ENCODE measurements at regions not wholly inside any gene's neighbourhood (a gene's known extent, or its start where the extent isn't known, plus 50 kb on each side); places are given as distances from the start of the nearest gene placed in this dataset.
"Not testable (repeated sequence)": the region's sequence is repeated elsewhere in the genome, so short reads cannot be mapped to it uniquely, and the experiment has no call there.

- H3K4me3 ChIP-seq: no peak overlapping the region
- intact Hi-C loops (cut with DNase I): no loop called here
- H3K9me3 ChIP-seq: no peaks in the 10 kb centered on the region
- H3K27ac ChIP-seq: no peak overlapping the region
- no peaks in the 10 kb centered on the region for H3K27me3 ChIP-seq (ENCODE audit: insufficient read depth in 3 of 3, low read length in 2 of 3)
- H3K4me1 ChIP-seq: peaks cover 12% of the 10 kb centered on the region
- 82 to 86% (median 84%) methylated on average over 9 of the region's 9 CpGs for WGBS, 3 donors
- ATAC-seq (no peak), DNase-seq (no peak)
- TF ChIP-seq CTCF (IDR thresholded peaks at IDR 0.05): no peak
- H3K36me3 ChIP-seq (ENCODE audit: insufficient read depth in 1 of 2, low read depth in 1 of 2): no peaks in the 10 kb centered on the region
These were observed 231.5 kb upstream of the TARS1 start for GRCh38 chr5:33209252-33209651.

- intact Hi-C loops (cut with DNase I); H3K4me3 ChIP-seq; ATAC-seq; H3K27me3 ChIP-seq (ENCODE audit: insufficient read depth in 3 of 3, low read length in 2 of 3); H3K36me3 ChIP-seq (ENCODE audit: insufficient read depth in 1 of 2, low read depth in 1 of 2); H3K9me3 ChIP-seq; DNase-seq; H3K27ac ChIP-seq: not testable (repeated sequence)
- peaks cover 11% of the 10 kb centered on the region for H3K4me1 ChIP-seq
These were observed 230.5 kb upstream of the TARS1 start for GRCh38 chr5:33210221-33210620.

- no peaks in the 10 kb centered on the region for H3K36me3 ChIP-seq (ENCODE audit: insufficient read depth in 1 of 2, low read depth in 1 of 2)
These were observed 229.8 kb upstream of the TARS1 start for GRCh38 chr5:33210978-33211377.

GRCh38 chr5:33212439-33212838 is 228.3 kb upstream of the TARS1 start:
- no peak for TF ChIP-seq CTCF (IDR thresholded peaks at IDR 0.05)
- intact Hi-C loops (cut with DNase I): no loop called here
- no peak overlapping the region for H3K27ac ChIP-seq
- H3K36me3 ChIP-seq (ENCODE audit: insufficient read depth in 1 of 2, low read depth in 1 of 2): no peaks in the 10 kb centered on the region
- ATAC-seq: no peak
- no peak for DNase-seq
- H3K27me3 ChIP-seq (ENCODE audit: insufficient read depth in 3 of 3, low read length in 2 of 3): no peaks in the 10 kb centered on the region
- no peaks in the 10 kb centered on the region for H3K9me3 ChIP-seq
- H3K4me1 ChIP-seq: no peaks in the 10 kb centered on the region
- 1 to 11% (median 3%) methylated on average over 1 of the region's 1 CpG for WGBS, 3 donors
- no peak overlapping the region for H3K4me3 ChIP-seq

More at GRCh38 chr5:33210978-33211377, 229.8 kb upstream of the TARS1 start:
- intact Hi-C loops (cut with DNase I): no loop called here
- H3K4me3 ChIP-seq: no peak overlapping the region
- TF ChIP-seq CTCF (IDR thresholded peaks at IDR 0.05): no peak
- no peaks in the 10 kb centered on the region for H3K27me3 ChIP-seq (ENCODE audit: insufficient read depth in 3 of 3, low read length in 2 of 3)
- WGBS, 3 donors: 87 to 96% (median 94%) methylated on average over 5 of the region's 5 CpGs
- no peaks in the 10 kb centered on the region for H3K9me3 ChIP-seq
- DNase-seq (no peak), ATAC-seq (no peak)
- H3K27ac ChIP-seq: no peak overlapping the region
- peaks cover 3% of the 10 kb centered on the region for H3K4me1 ChIP-seq

- ATAC-seq (no peak), DNase-seq (no peak)
- no peak for TF ChIP-seq CTCF (IDR thresholded peaks at IDR 0.05)
- 46 to 53% (median 53%) methylated on average over 2 of the region's 2 CpGs for WGBS, 3 donors
- no peaks in the 10 kb centered on the region for H3K36me3 ChIP-seq (ENCODE audit: insufficient read depth in 1 of 2, low read depth in 1 of 2)
- H3K9me3 ChIP-seq: no peaks in the 10 kb centered on the region
- H3K27me3 ChIP-seq (ENCODE audit: insufficient read depth in 3 of 3, low read length in 2 of 3): no peaks in the 10 kb centered on the region
- intact Hi-C loops (cut with DNase I): no loop called here
- no peak overlapping the region for H3K4me3 ChIP-seq
- no peaks in the 10 kb centered on the region for H3K4me1 ChIP-seq
- no peak overlapping the region for H3K27ac ChIP-seq
These were observed 227.9 kb upstream of the TARS1 start for GRCh38 chr5:33212900-33213299.
